IMR-90 (cell line): ENCODE measurements at regions not wholly inside any gene's neighbourhood (a gene's known extent, or its start where the extent isn't known, plus 50 kb on each side); places are given as distances from the start of the nearest gene placed in this dataset.

ENCODE experiments used
- ATAC-seq: fragments of 200-7000 bp; cut with Tn5 transposase; 2 replicates; pipeline ENCODE4 v1.9.1; 2020; ENCODE audit warnings: low read depth, mild to moderate bottlenecking, moderate library complexity
- BruUV-seq: library from RNA; stranded (reverse); fragments of 400-500 nt; replicated peaks from 2 replicates; lab custom pipeline; 2021; lab: Mats Ljungman, UMichigan
- CTCF ChIA-PET: fragments of 300-600 bp; formaldehyde crosslinking; extraction: SDS; loops from one replicate; lab custom pipeline; 2021; ENCODE audit warnings: antibody characterized with exemption; lab: Yijun Ruan, JAX
- POLR2A ChIA-PET: fragments of 300-600 bp; sonication (Branson Sonifier 250); formaldehyde crosslinking; loops from one replicate; lab custom pipeline; 2022; ENCODE audit warnings: antibody characterized with exemption; ENCODE audit not compliant: unreplicated experiment; lab: Charles Lee
- DNase-seq: peaks from one replicate; pipeline ENCODE4 v3.0.0; 2013
- H2AFZ ChIP-seq: replicated peaks from 2 replicates; pipeline ENCODE3; 2013; ENCODE audit warnings: low read length, mild to moderate bottlenecking; ENCODE audit not compliant: poor library complexity
- H2AK5ac ChIP-seq: 2 replicates; pipeline ENCODE4 v1.6.1; 2013; ENCODE audit warnings: low read depth, low read length, inconsistent platforms
- H2AK9ac ChIP-seq: replicated peaks from 2 replicates; pipeline ENCODE3; 2013; ENCODE audit warnings: mild to moderate bottlenecking, low read depth, low read length, moderate library complexity; ENCODE audit not compliant: poor library complexity
- H2BK120ac ChIP-seq: 2 replicates; pipeline ENCODE4 v1.6.1; 2013; ENCODE audit warnings: low read depth, low read length, inconsistent platforms
- H2BK15ac ChIP-seq: 3 replicates; pipeline ENCODE4 v1.6.1; 2013; ENCODE audit warnings: low read depth, low read length, inconsistent platforms
- H2BK20ac ChIP-seq: 2 replicates; pipeline ENCODE4 v1.6.1; 2013; ENCODE audit warnings: low read depth, mild to moderate bottlenecking, inconsistent platforms, low read length, moderate library complexity
- H2BK5ac ChIP-seq: 2 replicates; pipeline ENCODE4 v1.6.1; 2013; ENCODE audit warnings: mild to moderate bottlenecking, low read depth, low read length, inconsistent platforms; ENCODE audit not compliant: poor library complexity, severe bottlenecking
- H3K14ac ChIP-seq: replicated peaks from 2 replicates; pipeline ENCODE4 v1.6.1; 2013; ENCODE audit warnings: low read depth, low read length, inconsistent platforms
- H3K18ac ChIP-seq: 2 replicates; pipeline ENCODE4 v1.6.1; 2013; ENCODE audit warnings: low read depth, low read length, control low read depth
- H3K23ac ChIP-seq: 2 replicates; pipeline ENCODE4 v1.6.1; 2013; ENCODE audit warnings: low read depth, low read length, inconsistent platforms
- H3K27ac ChIP-seq: 2 replicates; pipeline ENCODE4 v1.5.1; 2013; ENCODE audit warnings: mild to moderate bottlenecking, control low read depth, low read length; ENCODE audit not compliant: insufficient read depth
- H3K27me3 ChIP-seq: 2 replicates; pipeline ENCODE4 v1.6.1; 2013; ENCODE audit warnings: low read length; ENCODE audit not compliant: control insufficient read depth, insufficient read depth
- H3K36me3 ChIP-seq: 2 replicates; pipeline ENCODE4 v1.6.1; 2013; ENCODE audit warnings: low read length, mixed read lengths; ENCODE audit not compliant: control insufficient read depth, insufficient read depth
- H3K4ac ChIP-seq: 2 replicates; pipeline ENCODE4 v1.6.1; 2013; ENCODE audit warnings: low read depth, low read length, inconsistent platforms
- H3K4me1 ChIP-seq: 2 replicates; pipeline ENCODE4 v1.6.1; 2013; ENCODE audit warnings: low read length, mixed read lengths; ENCODE audit not compliant: control insufficient read depth, insufficient read depth
- H3K4me2 ChIP-seq: 2 replicates; pipeline ENCODE4 v1.6.1; 2013; ENCODE audit warnings: low read depth, mild to moderate bottlenecking, control low read depth, low read length, moderate library complexity
- H3K4me3 ChIP-seq: 2 replicates; pipeline ENCODE4 v1.5.1; 2013; ENCODE audit warnings: low read depth, mild to moderate bottlenecking, control low read depth, low read length, moderate library complexity; ENCODE audit not compliant: insufficient read depth
- H3K56ac ChIP-seq: 2 replicates; pipeline ENCODE4 v1.6.1; 2013; ENCODE audit warnings: low read length, inconsistent platforms; ENCODE audit not compliant: insufficient read depth; ENCODE audit errors: extremely low read depth
- H3K79me1 ChIP-seq, 2 experiments: 2 replicates each; pipeline ENCODE4 v1.6.1; 2013; ENCODE audit warnings: low read length in 2 of 2, inconsistent platforms in 1 of 2, low read depth in 1 of 2
- H3K9ac ChIP-seq: 2 replicates; pipeline ENCODE4 v1.6.1; 2013; ENCODE audit warnings: low read depth, low read length, control low read depth
- H3K9me1 ChIP-seq: 2 replicates; pipeline ENCODE4 v1.6.1; 2013; ENCODE audit warnings: low read length, inconsistent platforms; ENCODE audit not compliant: insufficient read depth
- H3K9me3 ChIP-seq: 2 replicates; pipeline ENCODE4 v1.6.1; 2013; ENCODE audit warnings: low read length; ENCODE audit not compliant: control insufficient read depth, insufficient read depth
- H4K20me1 ChIP-seq: 2 replicates; pipeline ENCODE4 v1.6.1; 2013; ENCODE audit warnings: low read length, inconsistent platforms; ENCODE audit not compliant: insufficient read depth
- H4K5ac ChIP-seq: 2 replicates; pipeline ENCODE4 v1.6.1; 2013; ENCODE audit warnings: mild to moderate bottlenecking, low read depth, low read length, control low read depth
- H4K8ac ChIP-seq, 2 experiments: 2 replicates each; pipeline ENCODE4 v1.6.1; 2013; ENCODE audit warnings: low read depth in 2 of 2, low read length in 2 of 2, control low read depth in 1 of 2, inconsistent platforms in 1 of 2
- H4K91ac ChIP-seq: 2 replicates; pipeline ENCODE4 v1.6.1; 2013; ENCODE audit warnings: low read depth, low read length, inconsistent platforms; ENCODE audit not compliant: insufficient read depth
- BHLHE40 ChIP-seq: fragments of 150-350 bp; IDR thresholded peaks from 2 replicates; pipeline ENCODE4 v1.6.1; 2016; ENCODE audit warnings: mild to moderate bottlenecking, low read depth, low read length
- CEBPB ChIP-seq: IDR thresholded peaks from 2 replicates; pipeline ENCODE4 v1.6.1; 2012; ENCODE audit warnings: low read depth, low read length, improper control_type of control experiment
- ELK1 ChIP-seq: fragments of 150-350 bp; IDR thresholded peaks from 2 replicates; pipeline ENCODE4 v1.6.1; 2016; ENCODE audit warnings: low read depth, mild to moderate bottlenecking, low read length, moderate library complexity, borderline replicate concordance
- FOS ChIP-seq: fragments of 150-350 bp; IDR thresholded peaks from 2 replicates; pipeline ENCODE4 v1.6.1; 2016; ENCODE audit warnings: low read depth, low read length
- MAZ ChIP-seq: IDR thresholded peaks from 2 replicates; pipeline ENCODE4 v1.6.1; 2012; ENCODE audit warnings: low read depth, mild to moderate bottlenecking, low read length, improper control_type of control experiment, moderate library complexity, borderline replicate concordance
- MXI1 ChIP-seq: IDR thresholded peaks from 2 replicates; pipeline ENCODE4 v1.6.1; 2012; ENCODE audit warnings: low read depth, mild to moderate bottlenecking, low read length, moderate library complexity, borderline replicate concordance
- NFE2L2 ChIP-seq: fragments of 150-350 bp; IDR thresholded peaks from 2 replicates; pipeline ENCODE4 v1.6.1; 2016; ENCODE audit warnings: low read depth, mild to moderate bottlenecking, low read length
- RAD21 ChIP-seq: IDR thresholded peaks from 2 replicates; pipeline ENCODE4 v1.6.1; 2012; ENCODE audit warnings: low read length, improper control_type of control experiment
- RCOR1 ChIP-seq: IDR thresholded peaks from 2 replicates; pipeline ENCODE4 v1.6.1; 2012; ENCODE audit warnings: mild to moderate bottlenecking, low read length, improper control_type of control experiment; ENCODE audit not compliant: insufficient replicate concordance
- SMC3 ChIP-seq: fragments of 150-350 bp; IDR thresholded peaks from 2 replicates; pipeline ENCODE4 v1.6.1; 2016; ENCODE audit warnings: low read depth, mild to moderate bottlenecking, antibody characterized with exemption, low read length, moderate library complexity
- WGBS, 2 experiments: methylation state at CpG; one replicate each; pipeline versions ENCODE4 v1.1.5 to v1.1.7; 2013; ENCODE audit warnings: missing lambda C conversion rate in 2 of 2; ENCODE audit not compliant: insufficient read length in 1 of 2; ENCODE audit errors: extremely low coverage in 2 of 2; 5-methylcytosine and 5-hydroxymethylcytosine counted together
- dilution Hi-C: fragments of 300-500 bp; cut with HindIII; formaldehyde crosslinking; loops from one replicate; pipeline ENCODE4 v1.14.3; 2018; ENCODE audit warnings: low sequenced_read_pairs; ENCODE audit not compliant: unreplicated experiment
- in situ Hi-C: fragments of 300-500 bp; cut with MboI; formaldehyde crosslinking; loops from 3 replicates; pipeline ENCODE4 v1.14.3; 2019; ENCODE audit warnings: low sequenced_read_pairs, inconsistent platforms, mixed read lengths
- intact Hi-C: fragments of 100-400 bp; cut with micrococcal nuclease; formaldehyde crosslinking; loops from 2 replicates; pipeline ENCODE4 v1.10.0; 2022
- TF ChIP-seq, protein P1 (sequence below): fragments of 150-350 bp; IDR thresholded peaks from 2 replicates; pipeline ENCODE4 v1.6.1; 2017; ENCODE audit warnings: mild to moderate bottlenecking, antibody characterized with exemption, low read length, low read depth
- TF ChIP-seq, protein P2 (sequence below): conservative IDR thresholded peaks from 2 replicates; pipeline ENCODE4 v1.5.1; 2012; ENCODE audit warnings: mild to moderate bottlenecking, low read depth, low read length, improper control_type of control experiment

GRCh38 chr3:3302964-3303363, 123.5 kb upstream of the CRBN start:
- Histone ChIP-seq H3K9me3 (peaks cover 19% of the 10 kb centered on the region), H3K9me1 (no peaks in the 10 kb centered on the region), H4K91ac (no peak overlapping the region), H4K5ac (no peak overlapping the region), H2BK20ac (no peak overlapping the region), H2BK5ac (no peak overlapping the region), H4K20me1 (no peaks in the 10 kb centered on the region), H3K23ac (no peak overlapping the region), H3K18ac (no peak overlapping the region), H3K79me1 (no peaks in the 10 kb centered on the region), H3K14ac (no peak overlapping the region), H4K8ac (no peak overlapping the region), H2BK120ac (no peak overlapping the region), H3K27me3 (no peaks in the 10 kb centered on the region), H2AK5ac (no peak overlapping the region), H3K36me3 (no peaks in the 10 kb centered on the region), H3K56ac (no peak overlapping the region), H3K4me2 (no peak overlapping the region), H3K27ac (no peak overlapping the region), H2AFZ (no peak overlapping the region), H3K4ac (no peak overlapping the region), H2BK15ac (no peak overlapping the region), H3K4me1 (no peaks in the 10 kb centered on the region), H3K9ac (no peak overlapping the region), H3K4me3 (no peak overlapping the region), H2AK9ac (no peak overlapping the region)
- intact Hi-C loops: no loop called here
- ATAC-seq (no peak), DNase-seq (no peak)
- POLR2A ChIA-PET: no interaction called here
- WGBS, 2 experiments: no CpG with 5 or more reads among the region's 3 CpGs
- no peak for TF ChIP-seq RCOR1
- no peak for TF ChIP-seq FOS
- TF ChIP-seq, protein P1, sequence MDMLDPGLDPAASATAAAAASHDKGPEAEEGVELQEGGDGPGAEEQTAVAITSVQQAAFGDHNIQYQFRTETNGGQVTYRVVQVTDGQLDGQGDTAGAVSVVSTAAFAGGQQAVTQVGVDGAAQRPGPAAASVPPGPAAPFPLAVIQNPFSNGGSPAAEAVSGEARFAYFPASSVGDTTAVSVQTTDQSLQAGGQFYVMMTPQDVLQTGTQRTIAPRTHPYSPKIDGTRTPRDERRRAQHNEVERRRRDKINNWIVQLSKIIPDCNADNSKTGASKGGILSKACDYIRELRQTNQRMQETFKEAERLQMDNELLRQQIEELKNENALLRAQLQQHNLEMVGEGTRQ: no peak
- TF ChIP-seq ELK1: no peak
- no peak for TF ChIP-seq CEBPB
- no peak for TF ChIP-seq MXI1
- TF ChIP-seq MAZ: no peak
- no peak for TF ChIP-seq BHLHE40
- TF ChIP-seq NFE2L2: no peak
- TF ChIP-seq RAD21: no peak
- TF ChIP-seq, protein P2, sequence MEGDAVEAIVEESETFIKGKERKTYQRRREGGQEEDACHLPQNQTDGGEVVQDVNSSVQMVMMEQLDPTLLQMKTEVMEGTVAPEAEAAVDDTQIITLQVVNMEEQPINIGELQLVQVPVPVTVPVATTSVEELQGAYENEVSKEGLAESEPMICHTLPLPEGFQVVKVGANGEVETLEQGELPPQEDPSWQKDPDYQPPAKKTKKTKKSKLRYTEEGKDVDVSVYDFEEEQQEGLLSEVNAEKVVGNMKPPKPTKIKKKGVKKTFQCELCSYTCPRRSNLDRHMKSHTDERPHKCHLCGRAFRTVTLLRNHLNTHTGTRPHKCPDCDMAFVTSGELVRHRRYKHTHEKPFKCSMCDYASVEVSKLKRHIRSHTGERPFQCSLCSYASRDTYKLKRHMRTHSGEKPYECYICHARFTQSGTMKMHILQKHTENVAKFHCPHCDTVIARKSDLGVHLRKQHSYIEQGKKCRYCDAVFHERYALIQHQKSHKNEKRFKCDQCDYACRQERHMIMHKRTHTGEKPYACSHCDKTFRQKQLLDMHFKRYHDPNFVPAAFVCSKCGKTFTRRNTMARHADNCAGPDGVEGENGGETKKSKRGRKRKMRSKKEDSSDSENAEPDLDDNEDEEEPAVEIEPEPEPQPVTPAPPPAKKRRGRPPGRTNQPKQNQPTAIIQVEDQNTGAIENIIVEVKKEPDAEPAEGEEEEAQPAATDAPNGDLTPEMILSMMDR: no peak
- TF ChIP-seq SMC3: no peak
- no TSS peak for BruUV-seq
- dilution Hi-C loops: no loop called here
- CTCF ChIA-PET: no interaction called here
- in situ Hi-C loops: no loop called here
